ENCODE measurements at regions not wholly inside any gene's neighbourhood (a gene's known extent, or its start where the extent isn't known, plus 50 kb on each side); places are given as distances from the start of the nearest gene placed in this dataset.

DNA sequence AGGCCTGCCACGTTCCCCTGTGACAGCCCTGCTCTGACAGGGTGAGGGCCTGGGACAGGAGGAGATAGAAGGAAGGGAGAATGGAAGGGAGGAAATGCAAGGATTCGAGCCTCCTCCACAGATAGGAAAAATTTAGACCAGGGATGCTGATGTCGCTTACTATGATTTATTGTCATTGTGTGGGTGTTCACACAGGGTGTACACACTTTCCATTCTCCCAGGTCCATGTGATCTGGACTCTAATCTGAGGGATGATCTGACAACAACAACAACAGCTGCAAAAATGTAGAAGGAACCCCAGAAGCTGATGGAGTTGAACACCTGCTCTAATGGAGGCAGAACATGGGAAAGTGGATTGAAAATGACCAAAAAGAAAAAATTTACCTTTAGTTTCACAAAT, 231.7 kb upstream of the TNP1 start:
- Histone ChIP-seq H3K27ac (ENCODE audit: low read depth, low read length) (no peak overlapping the region), H3K9me3 (ENCODE audit: insufficient read depth, low read depth, low read length) (peaks cover 2% of the 10 kb centered on the region), H4K91ac (ENCODE audit: low read depth, low read length) (no peak overlapping the region), H3K18ac (ENCODE audit: low read length) (no peak overlapping the region), H2AFZ (ENCODE audit: insufficient read depth, low read length, poor library complexity) (no peak overlapping the region), H3K36me3 (ENCODE audit: control insufficient read depth in 1 of 2, insufficient read depth in 2 of 2, low read length in 2 of 2) (no peaks in the 10 kb centered on the region), H3K4me3 (ENCODE audit: low read depth, low read length) (no peak overlapping the region), H3K27me3 (ENCODE audit: insufficient read depth, low read length) (no peaks in the 10 kb centered on the region), H2BK5ac (ENCODE audit: low read depth, low read length, poor library complexity) (no peak overlapping the region), H2AK5ac (ENCODE audit: low read length) (no peak overlapping the region), H3K9ac (ENCODE audit: low read length) (no peak overlapping the region), H3K4me1 (ENCODE audit: control insufficient read depth in 1 of 2, insufficient read depth in 2 of 2, low read length in 2 of 2) (no peaks in the 10 kb centered on the region), H3K4me2 (ENCODE audit: low read length) (no peak overlapping the region), H3K79me1 (ENCODE audit: low read length) (peaks cover 2% of the 10 kb centered on the region), H3K23ac (ENCODE audit: low read length) (no peak overlapping the region), H4K12ac (ENCODE audit: low read depth, low read length) (no peak overlapping the region), H2BK12ac (ENCODE audit: low read length) (no peak overlapping the region), H2BK120ac (ENCODE audit: insufficient read depth, low read length, poor library complexity) (no peak overlapping the region), H3K79me2 (ENCODE audit: control insufficient read depth, insufficient read depth, low read length, poor library complexity) (no peaks in the 10 kb centered on the region), H3K14ac (ENCODE audit: low read length) (no peak overlapping the region), H3K4ac (ENCODE audit: low read depth, low read length) (no peak overlapping the region), H4K8ac (ENCODE audit: low read depth, low read length) (no peak overlapping the region)
- DNase-seq = no peak
- WGBS (ENCODE audit: extremely low coverage, insufficient coverage, insufficient read length) = no CpG with 5 or more reads among the region's 3 CpGs

DNA sequence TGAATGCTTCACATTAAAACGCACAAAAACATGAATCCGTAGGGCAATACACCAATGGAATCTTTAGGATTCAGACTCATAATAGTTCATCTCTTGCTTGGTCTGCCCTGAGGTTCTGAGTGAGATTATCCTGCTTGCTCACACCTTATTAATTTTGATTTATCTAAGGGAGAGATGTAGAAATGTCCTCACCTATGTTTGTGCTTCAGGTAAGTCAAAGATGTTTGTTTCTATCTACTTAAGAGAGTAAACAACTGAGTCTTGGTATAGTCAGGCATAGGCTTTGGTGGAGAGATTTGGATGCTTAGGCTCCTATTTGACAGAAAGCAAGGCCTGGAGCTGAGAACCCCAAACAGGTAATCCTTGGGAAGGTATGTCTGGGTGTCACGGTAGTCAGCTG, 231.0 kb upstream of the TNP1 start:
- no peak overlapping the region for H2BK12ac ChIP-seq (ENCODE audit: low read length)
- H3K9ac ChIP-seq (ENCODE audit: low read length) = no peak overlapping the region
- H2AFZ ChIP-seq (ENCODE audit: insufficient read depth, low read length, poor library complexity) = no peak overlapping the region
- H2BK120ac ChIP-seq (ENCODE audit: insufficient read depth, low read length, poor library complexity) = no peak overlapping the region
- H3K23ac ChIP-seq (ENCODE audit: low read length) = no peak overlapping the region
- H3K27me3 ChIP-seq (ENCODE audit: insufficient read depth, low read length) = no peaks in the 10 kb centered on the region
- no peak overlapping the region for H2BK5ac ChIP-seq (ENCODE audit: low read depth, low read length, poor library complexity)
- no peak for DNase-seq
- no peaks in the 10 kb centered on the region for H3K4me1 ChIP-seq (ENCODE audit: control insufficient read depth in 1 of 2, insufficient read depth in 2 of 2, low read length in 2 of 2)
- no CpG with 5 or more reads among the region's 3 CpGs for WGBS (ENCODE audit: extremely low coverage, insufficient coverage, insufficient read length)
- H2AK5ac ChIP-seq (ENCODE audit: low read length) = no peak overlapping the region
- H3K27ac ChIP-seq (ENCODE audit: low read depth, low read length) = no peak overlapping the region
- H3K14ac ChIP-seq (ENCODE audit: low read length) = no peak overlapping the region
- H4K91ac ChIP-seq (ENCODE audit: low read depth, low read length) = no peak overlapping the region
- peaks cover 2% of the 10 kb centered on the region for H3K79me1 ChIP-seq (ENCODE audit: low read length)
- no peak overlapping the region for H3K18ac ChIP-seq (ENCODE audit: low read length)
- peaks cover 2% of the 10 kb centered on the region for H3K9me3 ChIP-seq (ENCODE audit: insufficient read depth, low read depth, low read length)
- no peak overlapping the region for H3K4ac ChIP-seq (ENCODE audit: low read depth, low read length)
- H3K36me3 ChIP-seq (ENCODE audit: control insufficient read depth in 1 of 2, insufficient read depth in 2 of 2, low read length in 2 of 2) = no peaks in the 10 kb centered on the region
- no peak overlapping the region for H4K8ac ChIP-seq (ENCODE audit: low read depth, low read length)
- no peaks in the 10 kb centered on the region for H3K79me2 ChIP-seq (ENCODE audit: control insufficient read depth, insufficient read depth, low read length, poor library complexity)
- no peak overlapping the region for H3K4me3 ChIP-seq (ENCODE audit: low read depth, low read length)
- H4K12ac ChIP-seq (ENCODE audit: low read depth, low read length) = no peak overlapping the region
- H3K4me2 ChIP-seq (ENCODE audit: low read length) = no peak overlapping the region

DNA sequence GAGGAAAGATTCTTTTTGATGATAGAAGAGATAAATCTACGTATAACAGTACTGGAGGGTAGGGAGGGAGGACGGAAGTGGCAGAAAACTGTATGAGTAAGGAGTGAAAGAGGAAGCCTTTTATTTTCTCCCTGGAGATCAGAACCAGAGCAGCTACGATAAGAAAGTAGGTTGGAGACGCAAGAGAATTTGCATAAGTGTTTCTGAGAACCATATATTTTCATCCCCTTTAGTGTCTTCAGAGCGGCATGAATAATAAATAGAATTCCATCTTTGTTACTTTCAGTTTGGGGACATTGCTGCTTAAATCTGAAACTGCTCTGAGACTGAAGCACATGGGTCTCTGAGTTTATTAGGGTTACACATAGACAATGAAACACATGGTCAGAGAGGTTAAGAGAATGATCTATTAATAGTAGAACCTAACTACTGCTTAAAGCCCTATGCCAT, 230.2 kb upstream of the TNP1 start:
- WGBS (ENCODE audit: extremely low coverage, insufficient coverage, insufficient read length) = no CpG with 5 or more reads among the region's 5 CpGs
- no peak overlapping the region for H4K8ac ChIP-seq (ENCODE audit: low read depth, low read length)
- H2BK12ac ChIP-seq (ENCODE audit: low read length) = no peak overlapping the region
- no peak overlapping the region for H2BK5ac ChIP-seq (ENCODE audit: low read depth, low read length, poor library complexity)
- no peaks in the 10 kb centered on the region for H3K79me2 ChIP-seq (ENCODE audit: control insufficient read depth, insufficient read depth, low read length, poor library complexity)
- H3K36me3 ChIP-seq (ENCODE audit: control insufficient read depth in 1 of 2, insufficient read depth in 2 of 2, low read length in 2 of 2) = no peaks in the 10 kb centered on the region
- no peaks in the 10 kb centered on the region for H3K4me1 ChIP-seq (ENCODE audit: control insufficient read depth in 1 of 2, insufficient read depth in 2 of 2, low read length in 2 of 2)
- no peak overlapping the region for H3K4me2 ChIP-seq (ENCODE audit: low read length)
- H3K18ac ChIP-seq (ENCODE audit: low read length) = no peak overlapping the region
- peaks cover 2% of the 10 kb centered on the region for H3K9me3 ChIP-seq (ENCODE audit: insufficient read depth, low read depth, low read length)
- H2BK120ac ChIP-seq (ENCODE audit: insufficient read depth, low read length, poor library complexity) = no peak overlapping the region
- H3K4me3 ChIP-seq (ENCODE audit: low read depth, low read length) = no peak overlapping the region
- no peak overlapping the region for H3K14ac ChIP-seq (ENCODE audit: low read length)
- no peak overlapping the region for H3K27ac ChIP-seq (ENCODE audit: low read depth, low read length)
- no peak overlapping the region for H2AK5ac ChIP-seq (ENCODE audit: low read length)
- no peak overlapping the region for H4K91ac ChIP-seq (ENCODE audit: low read depth, low read length)
- peaks cover 2% of the 10 kb centered on the region for H3K79me1 ChIP-seq (ENCODE audit: low read length)
- no peak for DNase-seq
- H3K23ac ChIP-seq (ENCODE audit: low read length) = no peak overlapping the region
- H3K4ac ChIP-seq (ENCODE audit: low read depth, low read length) = no peak overlapping the region
- no peak overlapping the region for H3K9ac ChIP-seq (ENCODE audit: low read length)
- no peak overlapping the region for H2AFZ ChIP-seq (ENCODE audit: insufficient read depth, low read length, poor library complexity)
- H4K12ac ChIP-seq (ENCODE audit: low read depth, low read length) = no peak overlapping the region
- no peaks in the 10 kb centered on the region for H3K27me3 ChIP-seq (ENCODE audit: insufficient read depth, low read length)

DNA sequence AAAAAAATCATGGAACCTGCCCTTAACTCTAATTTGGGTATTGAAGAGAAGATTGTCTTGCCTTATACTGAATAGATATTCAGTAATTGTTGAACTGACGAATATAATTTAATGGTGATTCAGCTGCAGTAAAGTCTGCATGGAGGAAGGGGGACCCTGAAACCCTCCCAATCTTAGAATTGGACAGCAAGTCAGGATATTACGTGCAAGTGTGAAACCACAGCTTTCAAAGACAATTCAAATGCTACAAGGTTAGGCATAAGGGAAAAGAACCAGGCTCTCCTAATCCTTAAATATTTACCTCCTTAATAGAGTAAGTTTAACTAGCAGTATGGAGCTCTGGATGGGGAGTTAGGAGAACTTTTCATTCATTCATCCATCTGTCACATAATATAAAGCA, 226.9 kb upstream of the TNP1 start:
- Histone ChIP-seq H4K91ac (ENCODE audit: low read depth, low read length) (no peak overlapping the region), H2BK12ac (ENCODE audit: low read length) (no peak overlapping the region)

More for the DNA sequence above, 226.9 kb upstream of the TNP1 start:
- Histone ChIP-seq H3K27me3 (ENCODE audit: insufficient read depth, low read length) (no peaks in the 10 kb centered on the region), H2AK5ac (ENCODE audit: low read length) (no peak overlapping the region), H2BK5ac (ENCODE audit: low read depth, low read length, poor library complexity) (no peak overlapping the region), H3K79me1 (ENCODE audit: low read length) (no peaks in the 10 kb centered on the region), H2BK120ac (ENCODE audit: insufficient read depth, low read length, poor library complexity) (no peak overlapping the region), H3K36me3 (ENCODE audit: control insufficient read depth in 1 of 2, insufficient read depth in 2 of 2, low read length in 2 of 2) (no peaks in the 10 kb centered on the region), H4K8ac (ENCODE audit: low read depth, low read length) (no peak overlapping the region), H3K4me3 (ENCODE audit: low read depth, low read length) (no peak overlapping the region), H3K4ac (ENCODE audit: low read depth, low read length) (no peak overlapping the region), H3K27ac (ENCODE audit: low read depth, low read length) (no peak overlapping the region), H3K18ac (ENCODE audit: low read length) (no peak overlapping the region), H2AFZ (ENCODE audit: insufficient read depth, low read length, poor library complexity) (no peak overlapping the region), H3K4me2 (ENCODE audit: low read length) (no peak overlapping the region), H3K4me1 (ENCODE audit: control insufficient read depth in 1 of 2, insufficient read depth in 2 of 2, low read length in 2 of 2) (no peaks in the 10 kb centered on the region), H4K12ac (ENCODE audit: low read depth, low read length) (no peak overlapping the region), H3K79me2 (ENCODE audit: control insufficient read depth, insufficient read depth, low read length, poor library complexity) (no peaks in the 10 kb centered on the region), H3K9me3 (ENCODE audit: insufficient read depth, low read depth, low read length) (no peaks in the 10 kb centered on the region), H3K23ac (ENCODE audit: low read length) (no peak overlapping the region), H3K14ac (ENCODE audit: low read length) (no peak overlapping the region), H3K9ac (ENCODE audit: low read length) (no peak overlapping the region)
- no CpG with 5 or more reads among the region's 2 CpGs for whole genome bisulfite sequencing (ENCODE audit: extremely low coverage, insufficient coverage, insufficient read length)
- no peak for DNase-seq
